H4 (cell line): ENCODE measurements at regions not wholly inside any gene's neighbourhood (a gene's known extent, or its start where the extent isn't known, plus 50 kb on each side); places are given as distances from the start of the nearest gene placed in this dataset.
"Not testable (repeated sequence)": the region's sequence is repeated elsewhere in the genome, so short reads cannot be mapped to it uniquely, and the experiment has no call there.

Experiments
- DNase-seq: peaks from one replicate; pipeline ENCODE4 v3.0.0-alpha.2; 2015; ENCODE audit warnings: low spot score

- DNase-seq: no peak
Observed at GRCh38 chr15:53216036-53216435, 425.9 kb upstream of the ONECUT1 start.

GRCh38 chr15:53213336-53213735 lies 423.2 kb upstream of the ONECUT1 start:
- DNase-seq: no peak

DNA sequence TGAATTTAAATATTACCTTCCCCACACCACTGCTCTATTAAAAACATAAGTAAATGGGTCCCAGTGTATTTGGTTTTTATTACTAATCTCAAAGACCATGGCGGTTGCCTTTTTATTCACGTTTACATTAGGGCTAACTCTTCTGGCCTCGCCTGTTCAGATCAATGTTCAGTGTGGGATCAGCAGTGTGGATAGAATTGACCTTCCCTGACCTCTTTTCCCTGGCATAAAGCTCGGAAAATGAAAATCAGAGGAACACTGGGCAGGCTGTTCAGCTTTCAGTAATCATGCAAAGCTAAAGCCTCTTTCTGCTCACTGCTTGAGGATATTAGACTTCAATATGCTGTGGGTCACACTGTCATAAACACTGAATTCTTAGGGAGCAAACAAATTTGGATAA lies 422.6 kb upstream of the ONECUT1 start:
- no peak for DNase-seq

DNA sequence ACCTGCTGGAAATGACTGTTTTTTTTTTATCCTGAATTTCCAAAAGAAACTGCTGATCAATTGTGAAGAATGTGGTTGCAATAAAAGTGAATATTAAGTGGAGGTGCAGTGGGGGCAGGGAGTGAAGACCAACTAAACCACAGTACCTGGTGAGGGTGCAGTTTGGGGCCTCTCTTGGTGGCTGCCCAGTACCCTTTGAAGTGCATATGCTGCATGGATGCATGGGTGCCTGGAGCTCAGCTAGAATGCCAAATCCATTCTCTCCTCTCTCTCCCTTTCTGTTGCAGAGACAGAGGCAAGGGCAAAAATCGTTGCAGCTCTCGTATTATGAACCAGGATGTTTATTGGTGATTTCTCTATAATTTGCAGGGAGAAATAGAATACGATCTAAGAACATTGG lies 420.5 kb upstream of the ONECUT1 start:
- DNase-seq: no peak

GRCh38 chr15:53209396-53210042 lies 419.4 kb upstream of the ONECUT1 start:
- DNase-seq: peak; percentile 54

DNA sequence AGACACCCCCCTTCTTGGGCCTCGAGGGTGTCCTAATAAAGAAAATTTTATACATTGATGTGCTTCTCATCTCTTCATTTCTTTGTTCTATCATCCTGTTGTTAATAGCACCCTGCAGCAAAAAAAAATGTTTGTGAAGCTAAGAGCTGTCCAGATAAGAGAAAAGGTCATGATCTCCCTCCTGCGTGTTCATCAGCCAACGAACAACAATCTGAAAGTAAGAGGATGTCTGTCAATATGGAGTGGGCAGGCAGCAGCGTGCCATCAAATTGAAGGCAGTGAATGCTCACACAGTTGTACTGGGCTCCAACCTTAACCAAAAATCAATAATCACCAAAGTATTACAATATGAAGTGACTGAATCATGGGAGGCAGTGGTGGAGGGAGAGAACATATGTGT lies 418.6 kb upstream of the ONECUT1 start:
- no peak for DNase-seq

DNA sequence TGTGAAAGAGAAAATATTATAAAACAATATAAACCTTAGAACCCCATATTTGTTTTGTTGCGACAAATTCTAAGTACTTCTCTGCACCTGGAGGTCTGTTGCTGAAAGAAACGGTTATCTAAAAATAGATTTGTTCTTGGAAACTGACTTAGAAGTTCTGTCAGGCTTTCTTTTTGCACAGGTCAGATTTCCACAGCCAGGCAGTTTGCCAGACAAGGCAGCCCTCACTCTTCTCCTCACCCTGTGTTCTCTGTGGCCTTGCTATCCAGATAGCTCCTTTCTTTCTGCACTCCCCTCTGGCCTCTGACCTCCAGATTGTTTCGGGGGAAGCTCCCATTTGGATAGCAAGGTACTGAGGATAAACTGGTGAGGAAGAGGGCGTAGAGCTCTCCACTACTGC lies 413.3 kb upstream of the ONECUT1 start:
- DNase-seq: no peak

DNA sequence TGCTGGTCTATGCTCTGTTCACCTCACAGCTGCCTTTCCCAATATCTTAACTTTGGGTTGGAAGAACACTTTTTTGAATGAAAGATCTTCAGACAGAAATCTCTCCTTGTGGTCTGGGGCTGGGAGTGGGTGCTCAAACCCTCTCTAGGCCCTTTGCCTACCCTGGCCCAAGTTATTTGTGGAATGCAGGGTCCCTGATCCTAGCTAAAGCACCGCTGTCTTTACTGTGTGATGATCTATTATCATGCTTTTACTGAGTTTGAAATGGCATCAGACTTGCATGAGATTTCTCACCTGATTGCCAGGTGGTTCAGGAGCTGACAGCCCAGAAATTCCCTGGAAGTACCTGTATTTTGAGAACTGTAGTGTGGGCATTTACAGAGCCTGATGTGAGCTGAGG lies 412.7 kb upstream of the ONECUT1 start:
- no peak for DNase-seq

DNA sequence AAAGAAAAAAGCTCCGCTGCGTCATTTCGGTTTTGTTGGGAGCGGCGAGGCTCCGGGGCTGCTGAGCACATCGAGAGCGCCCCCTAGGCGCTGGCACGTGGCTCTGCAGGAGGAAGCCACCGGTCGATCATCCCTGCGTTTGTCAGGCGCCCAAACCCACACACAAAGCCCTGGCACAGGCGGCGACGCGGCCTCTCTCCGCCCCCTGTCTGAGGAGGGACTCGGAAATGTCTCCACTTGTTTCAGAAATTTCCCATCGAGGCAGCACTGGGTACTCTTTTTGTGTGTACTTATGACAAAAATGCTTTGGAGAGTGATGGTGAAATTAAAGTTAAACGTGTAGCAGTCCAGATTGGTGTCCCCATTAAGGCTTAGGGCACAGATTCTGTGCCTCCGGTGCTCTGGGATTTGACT lies 407.3 kb upstream of the ONECUT1 start:
- peak; percentile 67 for DNase-seq

GRCh38 chr15:53196788-53197187 lies 406.7 kb upstream of the ONECUT1 start:
- no peak for DNase-seq

GRCh38 chr15:53196242-53196641 lies 406.1 kb upstream of the ONECUT1 start:
- DNase-seq: no peak

DNA sequence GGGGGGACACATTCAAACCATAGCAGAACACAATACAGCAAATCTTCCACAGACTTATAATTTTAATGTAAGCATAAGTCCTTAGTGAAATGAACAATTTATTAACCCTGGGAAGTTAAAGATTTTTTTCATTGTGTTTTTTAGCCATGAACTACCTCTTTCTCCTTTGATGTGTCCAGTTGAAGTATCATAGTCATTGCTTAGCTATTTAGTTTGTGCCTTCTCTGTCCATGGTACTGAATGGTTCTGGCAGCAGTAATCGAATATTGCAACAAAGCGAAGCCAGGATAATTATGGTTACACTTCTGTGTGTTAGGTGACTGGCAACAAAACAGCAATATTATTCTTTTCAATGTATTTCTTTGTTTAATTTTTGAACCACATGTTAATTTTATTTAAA lies 403.0 kb upstream of the ONECUT1 start:
- peak; percentile 20 for DNase-seq

GRCh38 chr15:53189860-53190259 lies 399.7 kb upstream of the ONECUT1 start:
- DNase-seq: no peak

GRCh38 chr15:53183449-53183848 lies 393.3 kb upstream of the ONECUT1 start:
- DNase-seq: not testable (repeated sequence)

- DNase-seq: no peak
Observed at GRCh38 chr15:53171571-53171970, 381.4 kb upstream of the ONECUT1 start.

GRCh38 chr15:53166684-53167201 lies 376.6 kb upstream of the ONECUT1 start:
- no peak for DNase-seq

DNA sequence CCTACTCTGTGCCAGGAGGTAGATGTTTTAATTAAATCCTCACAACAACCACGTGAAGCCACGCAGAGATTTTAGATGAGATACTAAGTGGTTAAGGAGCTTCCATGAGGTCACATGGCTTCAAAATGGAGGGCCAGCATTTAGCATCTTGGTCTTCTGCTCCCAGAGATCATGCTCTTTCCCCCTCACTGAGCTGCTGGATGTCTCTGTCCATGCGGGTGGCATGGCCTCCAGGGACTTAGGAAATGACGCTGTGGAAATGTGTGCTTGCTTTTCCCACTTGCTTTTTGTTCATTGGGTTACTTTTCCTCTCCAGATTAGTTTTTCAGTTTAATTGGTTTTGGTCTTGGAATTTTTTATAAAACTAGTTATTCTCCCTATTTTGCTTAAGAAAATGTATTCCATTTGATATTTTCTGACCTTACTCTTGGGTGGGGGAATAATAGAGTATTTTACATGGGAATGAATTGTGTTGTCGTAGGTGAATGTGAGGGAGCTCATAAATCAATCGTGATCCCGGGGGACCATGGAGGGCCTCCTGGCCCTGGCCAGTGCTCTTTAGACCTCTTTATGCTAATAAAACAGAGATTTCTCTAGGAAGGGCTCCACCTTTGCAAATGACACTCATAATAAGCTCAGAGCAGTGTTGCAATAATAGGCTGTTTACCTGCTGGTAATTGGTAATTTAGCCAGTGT lies 376.0 kb upstream of the ONECUT1 start:
- no peak for DNase-seq

DNA sequence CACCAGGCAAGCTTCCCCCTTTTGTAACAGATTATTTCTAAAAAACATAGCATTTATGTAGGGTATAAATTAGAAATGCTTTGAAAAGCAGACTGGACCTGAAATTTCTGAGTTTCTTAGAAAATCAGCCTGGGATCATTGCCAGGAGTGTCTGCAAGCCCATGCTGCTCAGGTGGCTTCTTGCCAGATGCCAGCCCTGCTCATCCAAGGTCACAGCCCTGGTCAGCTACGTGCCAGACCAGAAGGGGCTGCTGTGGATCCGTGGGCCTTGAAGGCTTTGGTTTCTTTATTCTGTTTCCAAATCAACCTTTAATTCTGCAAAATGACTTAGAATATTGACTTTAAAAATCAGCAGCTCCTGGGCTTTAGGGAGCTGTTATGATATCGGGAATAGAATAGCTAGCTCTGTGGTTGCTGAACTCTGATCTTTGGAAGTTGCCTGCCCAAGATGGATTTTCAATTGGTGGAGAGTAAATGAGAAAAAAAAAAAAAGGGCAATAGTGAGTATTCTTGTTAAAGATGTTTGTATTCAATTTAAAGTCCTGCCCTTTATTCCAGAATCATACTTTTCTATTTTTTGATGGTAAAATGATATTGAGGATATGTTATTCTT lies 370.1 kb upstream of the ONECUT1 start:
- DNase-seq: no peak

GRCh38 chr15:53159458-53159857 lies 369.3 kb upstream of the ONECUT1 start:
- DNase-seq: no peak

DNA sequence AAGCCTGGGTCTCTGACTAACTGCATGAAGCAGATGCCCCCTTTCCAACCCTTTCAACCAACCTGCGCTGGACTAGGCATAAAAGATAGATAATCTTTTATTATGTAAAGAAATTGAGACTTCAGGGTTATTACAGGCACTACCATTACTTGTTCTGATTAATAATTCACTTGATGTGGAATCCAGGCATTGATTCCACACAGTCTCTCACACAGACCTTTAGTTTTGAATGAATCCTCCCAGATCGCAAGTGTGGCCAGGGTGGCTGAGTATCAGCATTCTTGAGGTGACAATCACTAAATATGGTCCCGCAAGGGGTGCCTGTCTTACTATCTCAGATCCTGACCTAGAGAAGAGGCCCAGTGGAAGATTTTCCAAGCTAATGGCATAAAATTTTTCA lies 368.9 kb upstream of the ONECUT1 start:
- no peak for DNase-seq

DNA sequence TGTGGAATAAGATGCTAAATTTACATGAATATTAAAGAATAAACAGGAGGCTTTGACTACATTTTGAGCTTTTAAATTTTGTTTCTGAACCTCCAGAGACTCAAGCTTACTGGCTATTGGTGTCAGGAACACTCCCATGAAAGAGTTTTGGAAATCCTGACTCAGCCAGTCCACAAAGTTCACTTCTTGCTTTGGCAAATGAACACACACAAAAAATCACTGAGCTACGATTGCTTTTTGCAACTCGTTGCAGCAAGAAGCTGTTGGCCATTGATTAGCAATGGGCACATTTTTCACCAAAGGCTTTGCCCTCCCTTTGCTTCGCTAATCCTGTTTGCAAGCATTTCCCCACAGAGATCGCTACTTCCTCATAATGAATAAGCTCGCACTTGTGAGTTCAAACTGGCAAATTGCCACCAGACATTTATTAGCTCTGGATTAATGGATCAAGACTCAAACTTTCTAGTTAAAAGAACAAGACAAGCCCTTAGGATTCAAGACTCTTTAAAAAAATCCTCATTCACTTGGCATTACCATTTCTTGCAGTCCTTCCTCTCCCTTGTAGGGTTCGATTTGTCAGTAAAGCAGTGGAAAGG lies 343.2 kb upstream of the ONECUT1 start:
- no peak for DNase-seq

GRCh38 chr15:53130943-53131342 lies 340.8 kb upstream of the ONECUT1 start:
- DNase-seq: no peak
